Astrocyte of the cerebellum (primary cell): ENCODE measurements at regions not wholly inside any gene's neighbourhood (a gene's known extent, or its start where the extent isn't known, plus 50 kb on each side); places are given as distances from the start of the nearest gene placed in this dataset.

Experiments used
- DNase-seq: peaks from one replicate; pipeline ENCODE4 v3.0.0-alpha.2; 2011; ENCODE audit warnings: low read depth
- H3K4me3 ChIP-seq: 2 replicates; pipeline ENCODE4 v1.5.1; 2011; ENCODE audit warnings: mild to moderate bottlenecking, low read depth, low read length, moderate library complexity
- CTCF ChIP-seq: IDR thresholded peaks from 2 replicates; pipeline ENCODE4 v1.5.1; 2012; ENCODE audit warnings: low read length, low read depth, moderate library complexity, mild to moderate bottlenecking; ENCODE audit errors: missing control alignments
- in situ Hi-C: cut with HindIII; loops from 2 replicates; pipeline ENCODE4 v1.10.0; 2017; ENCODE audit warnings: low sequenced_read_pairs

- TF ChIP-seq CTCF: no peak
- in situ Hi-C loops: no loop called here
- DNase-seq: no peak
- no peak overlapping the region for H3K4me3 ChIP-seq
Measured at GRCh38 chr2:188201639-188202038, 90.0 kb upstream of the GULP1 start.

GRCh38 chr2:188202777-188203176 is 88.9 kb upstream of the GULP1 start:
- no peak overlapping the region for H3K4me3 ChIP-seq
- in situ Hi-C loops: no loop called here
- no peak for TF ChIP-seq CTCF
- DNase-seq: no peak

- DNase-seq: no peak
- no peak overlapping the region for H3K4me3 ChIP-seq
- no peak for TF ChIP-seq CTCF
- in situ Hi-C loops: no loop called here
Measured at GRCh38 chr2:188203776-188204175, 87.9 kb upstream of the GULP1 start.

- H3K4me3 ChIP-seq: no peak overlapping the region
- in situ Hi-C loops: no loop called here
- no peak for DNase-seq
- TF ChIP-seq CTCF: no peak
Measured at GRCh38 chr2:188204824-188205223, 86.8 kb upstream of the GULP1 start.

GRCh38 chr2:188207554-188207953 is 84.1 kb upstream of the GULP1 start:
- in situ Hi-C loops: no loop called here
- DNase-seq: no peak
- no peak for TF ChIP-seq CTCF
- H3K4me3 ChIP-seq: no peak overlapping the region

- no peak overlapping the region for H3K4me3 ChIP-seq
- DNase-seq: no peak
- TF ChIP-seq CTCF: no peak
- in situ Hi-C loops: no loop called here
Measured at GRCh38 chr2:188209218-188209617, 82.5 kb upstream of the GULP1 start.

GRCh38 chr2:188217264-188217663 is 74.4 kb upstream of the GULP1 start:
- no peak overlapping the region for H3K4me3 ChIP-seq
- in situ Hi-C loops: no loop called here
- DNase-seq: no peak
- no peak for TF ChIP-seq CTCF
